ENCODE measurements at regions not wholly inside any gene's neighbourhood (a gene's known extent, or its start where the extent isn't known, plus 50 kb on each side); places are given as distances from the start of the nearest gene placed in this dataset.

- no peak for TF ChIP-seq CTCF (IDR thresholded peaks at IDR 0.05; ENCODE audit: low read depth, low read length)
Observed at GRCh38 chr2:175463589-175464310, 282.2 kb upstream of the ATP5MC3 start.

GRCh38 chr2:175463169-175463568, 281.7 kb upstream of the ATP5MC3 start:
- no peak overlapping the region for H3K4me3 ChIP-seq (replicated peaks in 1 of 2; ENCODE audit: low read depth in 2 of 2, low read length in 2 of 2)
- DNase-seq (ENCODE audit: low read depth in 2 of 2): no peak
- TF ChIP-seq CTCF (IDR thresholded peaks at IDR 0.05; ENCODE audit: low read depth, low read length): no peak

More at GRCh38 chr2:175463589-175464310, 282.2 kb upstream of the ATP5MC3 start:
- H3K4me3 ChIP-seq (replicated peaks in 1 of 2; ENCODE audit: low read depth in 2 of 2, low read length in 2 of 2): no peak overlapping the region
- no peak for DNase-seq (ENCODE audit: low read depth in 2 of 2)

DNA sequence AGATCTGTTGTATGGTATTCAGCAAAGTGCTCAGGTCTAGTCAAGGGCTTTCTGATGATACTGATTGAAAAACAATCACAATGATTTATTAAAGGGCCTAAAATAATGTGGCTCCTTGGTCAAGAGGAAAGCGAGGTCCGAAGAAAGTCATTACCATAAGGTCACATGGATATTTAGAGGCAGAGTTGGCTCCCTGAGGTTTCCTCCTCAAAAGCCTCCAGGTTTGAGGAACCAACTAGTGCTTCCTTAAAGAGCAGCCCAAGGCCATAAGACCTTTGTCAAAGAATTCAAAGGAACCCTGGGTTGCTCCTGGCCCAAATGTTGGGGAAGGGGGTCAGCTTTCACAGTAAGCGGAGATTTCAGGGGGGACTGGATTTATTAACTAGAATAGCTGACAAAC, 280.7 kb upstream of the ATP5MC3 start:
- no peak for TF ChIP-seq CTCF (IDR thresholded peaks at IDR 0.05; ENCODE audit: low read depth, low read length)
- DNase-seq (ENCODE audit: low read depth in 2 of 2): no peak
- H3K4me3 ChIP-seq (replicated peaks in 1 of 2; ENCODE audit: low read depth in 2 of 2, low read length in 2 of 2): no peak overlapping the region

DNA sequence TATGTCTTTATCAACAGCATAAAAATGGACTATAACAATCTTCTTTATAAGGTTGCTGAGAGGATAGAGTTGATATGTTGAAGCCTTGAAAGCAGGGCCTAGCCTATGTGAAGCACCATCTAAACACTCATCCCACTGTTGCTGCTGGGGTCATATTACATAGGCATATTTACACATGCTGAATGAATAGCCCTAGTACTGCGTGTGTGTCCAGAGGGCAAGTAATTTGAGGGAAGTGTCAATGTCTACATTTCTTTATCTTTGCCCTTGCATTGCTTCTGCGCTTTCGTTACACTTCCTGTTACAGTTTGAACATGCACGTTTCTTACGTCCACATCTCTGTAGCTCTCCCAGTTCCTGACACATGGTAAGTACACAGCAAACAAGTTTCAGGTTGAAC, 280.3 kb upstream of the ATP5MC3 start:
- DNase-seq (ENCODE audit: low read depth in 2 of 2): no peak
- no peak for TF ChIP-seq CTCF (IDR thresholded peaks at IDR 0.05; ENCODE audit: low read depth, low read length)
- H3K4me3 ChIP-seq (replicated peaks in 1 of 2; ENCODE audit: low read depth in 2 of 2, low read length in 2 of 2): no peak overlapping the region

- H3K4me3 ChIP-seq (replicated peaks in 1 of 2; ENCODE audit: low read depth in 2 of 2, low read length in 2 of 2): no peak overlapping the region
- TF ChIP-seq CTCF (IDR thresholded peaks at IDR 0.05; ENCODE audit: low read depth, low read length): no peak
- DNase-seq (ENCODE audit: low read depth in 2 of 2): no peak
Observed at GRCh38 chr2:175457895-175458448, 276.5 kb upstream of the ATP5MC3 start.

DNA sequence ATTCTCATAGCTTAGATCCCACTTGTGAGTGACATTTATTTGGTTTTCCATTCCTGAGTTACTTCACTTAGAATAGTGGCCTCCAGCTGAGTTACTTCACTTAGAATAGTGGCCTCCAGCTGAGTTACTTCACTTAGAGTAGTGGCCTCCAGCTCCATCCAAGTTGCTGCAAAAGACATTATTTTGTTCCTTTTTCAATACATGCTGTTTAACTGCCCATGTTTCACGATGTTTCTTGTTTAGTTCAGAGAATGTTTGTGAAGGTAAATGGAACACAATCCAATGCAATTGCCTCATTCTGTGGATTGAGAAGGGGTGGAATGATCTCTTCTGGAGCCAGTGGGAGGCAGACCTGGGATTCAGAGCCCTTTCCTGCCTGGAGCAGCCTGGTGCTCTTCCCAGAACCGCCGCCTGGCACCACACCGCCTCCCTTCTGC, 273.5 kb upstream of the ATP5MC3 start:
- TF ChIP-seq CTCF (IDR thresholded peaks at IDR 0.05; ENCODE audit: low read depth, low read length): no peak
- DNase-seq (ENCODE audit: low read depth in 2 of 2): no peak
- no peak overlapping the region for H3K4me3 ChIP-seq (replicated peaks in 1 of 2; ENCODE audit: low read depth in 2 of 2, low read length in 2 of 2)

Measured in cardiac fibroblast (primary cell).